HEK293 (cell line): ENCODE measurements at regions not wholly inside any gene's neighbourhood (a gene's known extent, or its start where the extent isn't known, plus 50 kb on each side); places are given as distances from the start of the nearest gene placed in this dataset.

Source experiments
- CTCF ChIA-PET: fragments of 350-600 bp; formaldehyde crosslinking; extraction: SDS; loops from one replicate; lab custom pipeline; 2021; ENCODE audit warnings: antibody characterized with exemption; lab: Yijun Ruan, JAX
- POLR2A ChIA-PET: fragments of 300-600 bp; formaldehyde crosslinking; extraction: SDS; loops from one replicate; lab custom pipeline; 2020; ENCODE audit warnings: antibody characterized with exemption, inconsistent platforms; lab: Yijun Ruan, JAX
- H3K27ac ChIP-seq: fragments of 200-500 bp; sonication (Bioruptor generic); 2 replicates; pipeline ENCODE4 v1.5.1; 2014; ENCODE audit warnings: low read depth, low read length, control low read depth, inconsistent platforms; ENCODE audit errors: extremely low read depth
- H3K36me3 ChIP-seq, 2 experiments: fragments of 200-500 bp in 1 of 2; sonication (Bioruptor generic) in 1 of 2; 1 replicate in 1 of 2; 2 replicates in 1 of 2; pipeline ENCODE4 v1.5.1; 2014 to 2017; ENCODE audit warnings: inconsistent platforms in 2 of 2, low read length in 2 of 2; ENCODE audit not compliant: control insufficient read depth in 2 of 2, insufficient read depth in 1 of 2
- H3K4me1 ChIP-seq: fragments of 200-500 bp; sonication (Bioruptor generic); 2 replicates; pipeline ENCODE4 v1.5.1; 2014; ENCODE audit warnings: mild to moderate bottlenecking, low read length, inconsistent platforms; ENCODE audit not compliant: control insufficient read depth, insufficient read depth
- H3K4me3 ChIP-seq: 2 replicates; pipeline ENCODE4 v1.5.1; 2011; ENCODE audit warnings: low read depth, mild to moderate bottlenecking, control low read depth, low read length, moderate library complexity
- H3K9me3 ChIP-seq: fragments of 200-500 bp; sonication (Bioruptor generic); 2 replicates; pipeline ENCODE4 v1.5.1; 2014; ENCODE audit warnings: low read depth, low read length, inconsistent platforms; ENCODE audit not compliant: control insufficient read depth, insufficient read depth
- GLIS2 ChIP-seq: fragments of 450-650 bp; formaldehyde crosslinking; IDR thresholded peaks from 2 replicates; pipeline ENCODE4 v1.5.1; 2016; ENCODE audit warnings: missing biosample characterization, missing genetic modification characterization
- KLF1 ChIP-seq: fragments of 450-650 bp; formaldehyde crosslinking; IDR thresholded peaks from 2 replicates; pipeline ENCODE4 v1.5.1; 2016; ENCODE audit warnings: missing biosample characterization, missing genetic modification characterization
- MYNN ChIP-seq: fragments of 450-650 bp; formaldehyde crosslinking; IDR thresholded peaks from 2 replicates; pipeline ENCODE4 v1.5.1; 2016; ENCODE audit warnings: missing biosample characterization, missing genetic modification characterization, borderline replicate concordance
- OSR2 ChIP-seq: fragments of 450-650 bp; formaldehyde crosslinking; IDR thresholded peaks from 2 replicates; pipeline ENCODE4 v1.5.1; 2016; ENCODE audit warnings: missing biosample characterization, missing genetic modification characterization
- SETDB1 ChIP-seq: IDR thresholded peaks from one replicate; pipeline ENCODE4 v1.6.1; 2017; ENCODE audit warnings: mild to moderate bottlenecking, low read length, moderate library complexity, mixed read lengths; ENCODE audit not compliant: insufficient read length
- SP3 ChIP-seq: fragments of 450-650 bp; formaldehyde crosslinking; IDR thresholded peaks from 2 replicates; pipeline ENCODE4 v1.5.1; 2016; ENCODE audit warnings: missing biosample characterization, missing genetic modification characterization
- SP7 ChIP-seq: fragments of 450-650 bp; formaldehyde crosslinking; IDR thresholded peaks from 2 replicates; pipeline ENCODE4 v1.5.1; 2016; ENCODE audit warnings: missing biosample characterization, missing genetic modification characterization
- ZBTB10 ChIP-seq: fragments of 450-650 bp; formaldehyde crosslinking; IDR thresholded peaks from 2 replicates; pipeline ENCODE4 v1.5.1; 2016; ENCODE audit warnings: missing biosample characterization, missing genetic modification characterization
- ZNF133 ChIP-seq: fragments of 450-650 bp; formaldehyde crosslinking; IDR thresholded peaks from 2 replicates; pipeline ENCODE4 v1.5.1; 2016; ENCODE audit warnings: missing biosample characterization, missing genetic modification characterization
- ZNF175 ChIP-seq: fragments of 450-650 bp; formaldehyde crosslinking; IDR thresholded peaks from 2 replicates; pipeline ENCODE4 v1.5.1; 2016; ENCODE audit warnings: missing biosample characterization, missing genetic modification characterization
- ZNF211 ChIP-seq: fragments of 450-650 bp; formaldehyde crosslinking; IDR thresholded peaks from 2 replicates; pipeline ENCODE4 v1.5.1; 2016; ENCODE audit warnings: low read depth, missing biosample characterization, missing genetic modification characterization
- ZNF350 ChIP-seq: fragments of 450-650 bp; formaldehyde crosslinking; IDR thresholded peaks from 2 replicates; pipeline ENCODE4 v1.5.0; 2017; ENCODE audit warnings: missing biosample characterization, mild to moderate bottlenecking, missing genetic modification characterization
- ZNF416 ChIP-seq: fragments of 450-650 bp; formaldehyde crosslinking; IDR thresholded peaks from 2 replicates; pipeline ENCODE4 v1.5.1; 2016; ENCODE audit warnings: missing biosample characterization, missing genetic modification characterization
- ZNF48 ChIP-seq: fragments of 450-650 bp; formaldehyde crosslinking; IDR thresholded peaks from 2 replicates; pipeline ENCODE4 v1.5.1; 2016; ENCODE audit warnings: missing biosample characterization, missing genetic modification characterization
- ZNF549 ChIP-seq: fragments of 450-650 bp; IDR thresholded peaks from 2 replicates; pipeline ENCODE4 v1.5.1; 2018; ENCODE audit warnings: missing biosample characterization, missing genetic modification characterization, mild to moderate bottlenecking, inconsistent platforms, moderate library complexity
- ZNF555 ChIP-seq: fragments of 450-650 bp; formaldehyde crosslinking; conservative IDR thresholded peaks from 2 replicates; pipeline ENCODE4 v1.5.1; 2017; ENCODE audit warnings: missing biosample characterization, mild to moderate bottlenecking, missing genetic modification characterization, inconsistent platforms
- ZNF629 ChIP-seq: fragments of 450-650 bp; formaldehyde crosslinking; IDR thresholded peaks from 2 replicates; pipeline ENCODE4 v1.5.1; 2017; ENCODE audit warnings: missing biosample characterization, missing genetic modification characterization
- ZNF76 ChIP-seq: fragments of 450-650 bp; formaldehyde crosslinking; IDR thresholded peaks from 2 replicates; pipeline ENCODE4; 2016; ENCODE audit warnings: low read depth, missing biosample characterization, missing genetic modification characterization, borderline replicate concordance
- ZNF777 ChIP-seq: fragments of 450-650 bp; formaldehyde crosslinking; IDR thresholded peaks from 2 replicates; pipeline ENCODE4 v1.5.1; 2017; ENCODE audit warnings: missing biosample characterization, missing genetic modification characterization, borderline replicate concordance
- TF ChIP-seq, protein P1 (sequence below): fragments of 450-650 bp; formaldehyde crosslinking; IDR thresholded peaks from 2 replicates; pipeline ENCODE4 v1.5.1; 2016; ENCODE audit warnings: missing biosample characterization, missing genetic modification characterization
- TF ChIP-seq, protein P2 (sequence below): fragments of 450-650 bp; formaldehyde crosslinking; IDR thresholded peaks from 2 replicates; pipeline ENCODE4 v1.5.1; 2016; ENCODE audit warnings: missing biosample characterization, missing genetic modification characterization, low read depth

GRCh38 chr18:75344615-75345014 is 82.9 kb downstream of the SMIM21 start:
- no peak overlapping the region for H3K4me3 ChIP-seq
- no peaks in the 10 kb centered on the region for H3K9me3 ChIP-seq
- POLR2A ChIA-PET: no interaction called here
- no peaks in the 10 kb centered on the region for H3K36me3 ChIP-seq
- TF ChIP-seq OSR2 (no peak), KLF1 (tag by site-specific recombination) (no peak), ZNF211 (tag by site-specific recombination) (no peak)
- TF ChIP-seq, all 188 proteins: peak for 0
- Histone ChIP-seq H3K27ac (no peak overlapping the region), H3K4me1 (no peaks in the 10 kb centered on the region)
- CTCF ChIA-PET: no interaction called here

GRCh38 chr18:75344161-75344560 is 83.3 kb downstream of the SMIM21 start:
- H3K4me3 ChIP-seq: no peak overlapping the region
- no peak overlapping the region for H3K27ac ChIP-seq
- no peak for TF ChIP-seq SETDB1
- no peak for TF ChIP-seq ZNF133 (tag by site-specific recombination)
- no peak for TF ChIP-seq GLIS2 (tag by site-specific recombination)
- TF ChIP-seq ZNF350: no peak
- TF ChIP-seq ZBTB10 (tag by site-specific recombination): no peak
- no peak for TF ChIP-seq ZNF48
- no peak for TF ChIP-seq MYNN (tag by site-specific recombination)
- TF ChIP-seq ZNF175 (tag by site-specific recombination): no peak
- TF ChIP-seq, protein P1, sequence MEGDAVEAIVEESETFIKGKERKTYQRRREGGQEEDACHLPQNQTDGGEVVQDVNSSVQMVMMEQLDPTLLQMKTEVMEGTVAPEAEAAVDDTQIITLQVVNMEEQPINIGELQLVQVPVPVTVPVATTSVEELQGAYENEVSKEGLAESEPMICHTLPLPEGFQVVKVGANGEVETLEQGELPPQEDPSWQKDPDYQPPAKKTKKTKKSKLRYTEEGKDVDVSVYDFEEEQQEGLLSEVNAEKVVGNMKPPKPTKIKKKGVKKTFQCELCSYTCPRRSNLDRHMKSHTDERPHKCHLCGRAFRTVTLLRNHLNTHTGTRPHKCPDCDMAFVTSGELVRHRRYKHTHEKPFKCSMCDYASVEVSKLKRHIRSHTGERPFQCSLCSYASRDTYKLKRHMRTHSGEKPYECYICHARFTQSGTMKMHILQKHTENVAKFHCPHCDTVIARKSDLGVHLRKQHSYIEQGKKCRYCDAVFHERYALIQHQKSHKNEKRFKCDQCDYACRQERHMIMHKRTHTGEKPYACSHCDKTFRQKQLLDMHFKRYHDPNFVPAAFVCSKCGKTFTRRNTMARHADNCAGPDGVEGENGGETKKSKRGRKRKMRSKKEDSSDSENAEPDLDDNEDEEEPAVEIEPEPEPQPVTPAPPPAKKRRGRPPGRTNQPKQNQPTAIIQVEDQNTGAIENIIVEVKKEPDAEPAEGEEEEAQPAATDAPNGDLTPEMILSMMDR (tag by site-specific recombination): no peak
- TF ChIP-seq ZNF416: no peak
- no peak for TF ChIP-seq ZNF777 (tag by site-specific recombination)
- no peak for TF ChIP-seq SP7 (tag by site-specific recombination)
- no peak for TF ChIP-seq SP3 (tag by site-specific recombination)
- no peak for TF ChIP-seq ZNF76 (tag by site-specific recombination)
- TF ChIP-seq ZNF555 (tag by site-specific recombination): no peak
- no peak for TF ChIP-seq ZNF549 (tag by site-specific recombination)
- TF ChIP-seq, protein P2, sequence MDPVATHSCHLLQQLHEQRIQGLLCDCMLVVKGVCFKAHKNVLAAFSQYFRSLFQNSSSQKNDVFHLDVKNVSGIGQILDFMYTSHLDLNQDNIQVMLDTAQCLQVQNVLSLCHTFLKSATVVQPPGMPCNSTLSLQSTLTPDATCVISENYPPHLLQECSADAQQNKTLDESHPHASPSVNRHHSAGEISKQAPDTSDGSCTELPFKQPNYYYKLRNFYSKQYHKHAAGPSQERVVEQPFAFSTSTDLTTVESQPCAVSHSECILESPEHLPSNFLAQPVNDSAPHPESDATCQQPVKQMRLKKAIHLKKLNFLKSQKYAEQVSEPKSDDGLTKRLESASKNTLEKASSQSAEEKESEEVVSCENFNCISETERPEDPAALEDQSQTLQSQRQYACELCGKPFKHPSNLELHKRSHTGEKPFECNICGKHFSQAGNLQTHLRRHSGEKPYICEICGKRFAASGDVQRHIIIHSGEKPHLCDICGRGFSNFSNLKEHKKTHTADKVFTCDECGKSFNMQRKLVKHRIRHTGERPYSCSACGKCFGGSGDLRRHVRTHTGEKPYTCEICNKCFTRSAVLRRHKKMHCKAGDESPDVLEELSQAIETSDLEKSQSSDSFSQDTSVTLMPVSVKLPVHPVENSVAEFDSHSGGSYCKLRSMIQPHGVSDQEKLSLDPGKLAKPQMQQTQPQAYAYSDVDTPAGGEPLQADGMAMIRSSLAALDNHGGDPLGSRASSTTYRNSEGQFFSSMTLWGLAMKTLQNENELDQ (tag by site-specific recombination): no peak
- TF ChIP-seq ZNF629 (tag by site-specific recombination): no peak
- no peaks in the 10 kb centered on the region for H3K36me3 ChIP-seq
- H3K4me1 ChIP-seq: no peaks in the 10 kb centered on the region
- no peaks in the 10 kb centered on the region for H3K9me3 ChIP-seq
- POLR2A ChIA-PET: no interaction called here
- CTCF ChIA-PET: interaction anchor here (0.7 kb wide), 1 partner anchor 506 kb away, joined by 3 read pairs; no protein-coding TSS in a partner anchor
